H9 (cell line): ENCODE measurements at regions not wholly inside any gene's neighbourhood (a gene's known extent, or its start where the extent isn't known, plus 50 kb on each side); places are given as distances from the start of the nearest gene placed in this dataset.

Source experiments
- DNase-seq: peaks from one replicate; pipeline ENCODE4 v3.0.0-alpha.2; 2017
- H2AFZ ChIP-seq: one replicate; pipeline ENCODE4 v1.6.1; 2013; ENCODE audit warnings: mild to moderate bottlenecking, low read length, control low read depth, moderate library complexity
- H2AK5ac ChIP-seq: 2 replicates; pipeline ENCODE4 v1.6.1; 2013; ENCODE audit warnings: low read length, control low read depth, mixed read lengths; ENCODE audit not compliant: insufficient read length
- H2BK120ac ChIP-seq: one replicate; pipeline ENCODE4 v1.6.1; 2013; ENCODE audit warnings: low read depth, mild to moderate bottlenecking, low read length, control low read depth, inconsistent platforms; ENCODE audit not compliant: poor library complexity, severe bottlenecking
- H2BK12ac ChIP-seq: 2 replicates; pipeline ENCODE4 v1.6.1; 2013; ENCODE audit warnings: low read length, control low read depth, mixed read lengths, low read depth; ENCODE audit not compliant: insufficient read length
- H2BK15ac ChIP-seq: 2 replicates; pipeline ENCODE4 v1.6.1; 2013; ENCODE audit warnings: low read depth, low read length, control low read depth
- H2BK20ac ChIP-seq: one replicate; pipeline ENCODE4 v1.6.1; 2013; ENCODE audit warnings: low read depth, mild to moderate bottlenecking, low read length, control low read depth, inconsistent platforms; ENCODE audit not compliant: poor library complexity, severe bottlenecking
- H2BK5ac ChIP-seq: 2 replicates; pipeline ENCODE4 v1.6.1; 2013; ENCODE audit warnings: low read length, control low read depth, mixed read lengths; ENCODE audit not compliant: insufficient read length
- H3K14ac ChIP-seq: 2 replicates; pipeline ENCODE4 v1.6.1; 2013; ENCODE audit warnings: low read length, control low read depth; ENCODE audit not compliant: insufficient read depth
- H3K18ac ChIP-seq: 2 replicates; pipeline ENCODE4 v1.6.1; 2013; ENCODE audit warnings: low read depth, mild to moderate bottlenecking, mixed read lengths, low read length, control low read depth; ENCODE audit not compliant: insufficient read length
- H3K23ac ChIP-seq: 2 replicates; pipeline ENCODE4 v1.6.1; 2013; ENCODE audit warnings: low read length, control low read depth, mixed read lengths, low read depth; ENCODE audit not compliant: insufficient read length
- H3K23me2 ChIP-seq: 2 replicates; pipeline ENCODE4 v1.6.1; 2013; ENCODE audit warnings: low read depth, mild to moderate bottlenecking, mixed read lengths, low read length, control low read depth; ENCODE audit not compliant: insufficient read length, poor library complexity, severe bottlenecking
- H3K27ac ChIP-seq: 2 replicates; pipeline ENCODE4 v1.5.1; 2013; ENCODE audit warnings: low read length, control low read depth, mixed read lengths, low read depth; ENCODE audit not compliant: insufficient read length
- H3K27me3 ChIP-seq: 2 replicates; pipeline ENCODE4 v1.6.1; 2013; ENCODE audit warnings: low read length, control low read depth, inconsistent platforms; ENCODE audit not compliant: insufficient read depth
- H3K4ac ChIP-seq: 2 replicates; pipeline ENCODE4 v1.6.1; 2013; ENCODE audit warnings: low read depth, mild to moderate bottlenecking, control low read depth, inconsistent platforms, low read length, moderate library complexity
- H3K4me1 ChIP-seq: 2 replicates; pipeline ENCODE4 v1.6.1; 2013; ENCODE audit warnings: low read length, control low read depth, inconsistent platforms; ENCODE audit not compliant: insufficient read depth
- H3K4me2 ChIP-seq: 2 replicates; pipeline ENCODE4 v1.6.1; 2013; ENCODE audit warnings: low read length, control low read depth, mixed read lengths; ENCODE audit not compliant: insufficient read length, insufficient read depth
- H3K56ac ChIP-seq: 2 replicates; pipeline ENCODE4 v1.6.1; 2013; ENCODE audit warnings: low read depth, mild to moderate bottlenecking, mixed read lengths, low read length, control low read depth; ENCODE audit not compliant: insufficient read length
- H3K79me1 ChIP-seq: 2 replicates; pipeline ENCODE4 v1.6.1; 2013; ENCODE audit warnings: low read depth, mild to moderate bottlenecking, moderate library complexity, low read length, control low read depth, inconsistent platforms; ENCODE audit not compliant: insufficient read depth, poor library complexity, severe bottlenecking
- H3K79me2 ChIP-seq: 2 replicates; pipeline ENCODE4 v1.6.1; 2013; ENCODE audit warnings: low read length, control low read depth, inconsistent platforms; ENCODE audit not compliant: insufficient read depth
- H3K9ac ChIP-seq: 2 replicates; pipeline ENCODE4 v1.6.1; 2013; ENCODE audit warnings: low read length, control low read depth, mixed read lengths; ENCODE audit not compliant: insufficient read length; ENCODE audit errors: extremely low read depth
- H3K9me3 ChIP-seq: one replicate; pipeline ENCODE4 v1.6.1; 2013; ENCODE audit warnings: low read depth, low read length, inconsistent platforms; ENCODE audit not compliant: control insufficient read depth
- H3T11ph ChIP-seq: one replicate; pipeline ENCODE4 v1.6.1; 2013; ENCODE audit warnings: mild to moderate bottlenecking, low read length, control low read depth, inconsistent platforms
- H4K20me1 ChIP-seq: one replicate; pipeline ENCODE4 v1.6.1; 2013; ENCODE audit not compliant: control insufficient read depth, insufficient read length, insufficient read depth
- H4K5ac ChIP-seq: 2 replicates; pipeline ENCODE4 v1.6.1; 2013; ENCODE audit warnings: low read depth, mild to moderate bottlenecking, mixed read lengths, low read length, control low read depth; ENCODE audit not compliant: insufficient read length
- H4K8ac ChIP-seq: replicated peaks from 2 replicates; pipeline ENCODE4 v1.6.1; 2013; ENCODE audit warnings: low read length, control low read depth, mixed read lengths, low read depth; ENCODE audit not compliant: insufficient read length
- H4K91ac ChIP-seq: 2 replicates; pipeline ENCODE4 v1.6.1; 2013; ENCODE audit warnings: low read depth, mild to moderate bottlenecking, moderate library complexity, mixed read lengths, low read length, control low read depth; ENCODE audit not compliant: insufficient read length
- H3K27ac Mint-ChIP-seq, 3 experiments: 2 replicates in 2 of 3; 3 replicates in 1 of 3; pipeline ENCODE4 v1.8.0; 2020 to 2021; ENCODE audit warnings: mixed read lengths in 3 of 3, mild to moderate bottlenecking in 1 of 3, moderate library complexity in 1 of 3
- H3K27me3 Mint-ChIP-seq: 2 replicates; pipeline ENCODE4 v1.8.0; 2021; ENCODE audit warnings: low read depth, mild to moderate bottlenecking, moderate library complexity, mixed read lengths
- H3K36me3 Mint-ChIP-seq, 3 experiments: 2 replicates in 2 of 3; 3 replicates in 1 of 3; pipeline ENCODE4 v1.8.0; 2020 to 2021; ENCODE audit warnings: low read depth in 3 of 3, mixed read lengths in 3 of 3; ENCODE audit not compliant: insufficient read depth in 1 of 3
- H3K4me1 Mint-ChIP-seq, 2 experiments: 2 replicates each; pipeline ENCODE4 v1.8.0; 2020; ENCODE audit warnings: mixed read lengths in 2 of 2
- H3K4me3 Mint-ChIP-seq, 2 experiments: 2 replicates in 1 of 2; 3 replicates in 1 of 2; pipeline ENCODE4 v1.8.0; 2020 to 2021; ENCODE audit warnings: mild to moderate bottlenecking in 2 of 2, mixed read lengths in 2 of 2, moderate library complexity in 1 of 2
- H3K9me3 Mint-ChIP-seq, 2 experiments: 2 replicates in 1 of 2; 3 replicates in 1 of 2; pipeline ENCODE4 v1.8.0; 2020; ENCODE audit warnings: mild to moderate bottlenecking in 2 of 2, mixed read lengths in 2 of 2, moderate library complexity in 1 of 2
- CTCF ChIP-seq: fragments of 200-600 bp; sonication (generic); conservative IDR thresholded peaks from 3 replicates; pipeline ENCODE4 v1.8.0; 2021; ENCODE audit warnings: antibody characterized with exemption, mild to moderate bottlenecking
- WGBS: extraction: QIAGEN DNeasy Blood & Tissue Kit; methylation state at CpG from one replicate; pipeline ENCODE4 v1.1.7; 2013; ENCODE audit warnings: missing lambda C conversion rate, low lambda C conversion rate, mixed read lengths; ENCODE audit not compliant: insufficient read length; ENCODE audit errors: extremely low coverage; 5-methylcytosine and 5-hydroxymethylcytosine counted together

- H2BK12ac ChIP-seq = no peak overlapping the region
- no peak overlapping the region for H4K8ac ChIP-seq
- no peak overlapping the region for H4K5ac ChIP-seq
- no CpG with 5 or more reads among the region's 1 CpG for WGBS
- no peaks in the 10 kb centered on the region for H3K79me2 ChIP-seq
- H3K18ac ChIP-seq = no peak overlapping the region
- H2BK5ac ChIP-seq = no peak overlapping the region
- H3K27ac ChIP-seq = no peak overlapping the region
- no peak overlapping the region for H3K4ac ChIP-seq
- peaks cover 5 to 6% of the 10 kb centered on the region in 2 experiments; a peak in 4 of 5 replicates for H3K9me3 Mint-ChIP-seq
- DNase-seq = no peak
- H3K9ac ChIP-seq = no peak overlapping the region
- no peak overlapping the region for H3T11ph ChIP-seq
- H2BK20ac ChIP-seq = no peak overlapping the region
- no peak overlapping the region for H2AFZ ChIP-seq
- no peak overlapping the region for H3K27ac Mint-ChIP-seq
- no peak overlapping the region for H3K14ac ChIP-seq
- no peaks in the 10 kb centered on the region for H3K27me3 Mint-ChIP-seq
- H3K27me3 ChIP-seq = no peaks in the 10 kb centered on the region
- H3K23me2 ChIP-seq = no peaks in the 10 kb centered on the region
- no peak overlapping the region for H2AK5ac ChIP-seq
- H4K91ac ChIP-seq = no peak overlapping the region
- H3K4me2 ChIP-seq = no peak overlapping the region
- H3K36me3 Mint-ChIP-seq = peaks cover 0 to 5% (median 3%) of the 10 kb centered on the region in 3 experiments; a peak in 3 of 7 replicates
- peaks cover 22 to 28% of the 10 kb centered on the region in 2 experiments for H3K4me1 Mint-ChIP-seq
- no peaks in the 10 kb centered on the region for H3K4me1 ChIP-seq
- no peak overlapping the region for H2BK15ac ChIP-seq
- no peak overlapping the region for H3K56ac ChIP-seq
- no peaks in the 10 kb centered on the region for H4K20me1 ChIP-seq
- no peaks in the 10 kb centered on the region for H3K79me1 ChIP-seq
- H3K23ac ChIP-seq = no peak overlapping the region
- TF ChIP-seq CTCF = no peak
- H3K9me3 ChIP-seq = no peaks in the 10 kb centered on the region
- H3K4me3 Mint-ChIP-seq = no peak overlapping the region
- no peak overlapping the region for H2BK120ac ChIP-seq
Measured at GRCh38 chr15:38844736-38845135, 280.1 kb upstream of the RASGRP1 start.
